Neural cell (in vitro differentiated cells): ENCODE measurements at regions not wholly inside any gene's neighbourhood (a gene's known extent, or its start where the extent isn't known, plus 50 kb on each side); places are given as distances from the start of the nearest gene placed in this dataset.
"Not testable (repeated sequence)": the region's sequence is repeated elsewhere in the genome, so short reads cannot be mapped to it uniquely, and the experiment has no call there.

Source experiments
- H2AFZ ChIP-seq: fragments of 200-600, 300-800 bp; sonication (generic), shearing (Covaris generic); 2 replicates; pipeline ENCODE4 v1.6.0; 2014; ENCODE audit warnings: low read depth, mild to moderate bottlenecking, antibody characterized with exemption, low read length, moderate library complexity
- H3F3A ChIP-seq: fragments of 200-600 bp; shearing (Covaris generic); 2 replicates; pipeline ENCODE4 v1.6.1; 2016; ENCODE audit warnings: mild to moderate bottlenecking, moderate library complexity, mixed read lengths, antibody characterized with exemption, low read length; ENCODE audit not compliant: insufficient read depth, poor library complexity, severe bottlenecking
- H3K27ac ChIP-seq: fragments of 200-600, 300-800 bp; sonication (generic), shearing (Covaris generic); 2 replicates; pipeline ENCODE4 v1.5.1; 2014; ENCODE audit warnings: mild to moderate bottlenecking, low read length, moderate library complexity
- H3K27me3 ChIP-seq: fragments of 300-800, 200-600 bp; sonication (generic), shearing (Covaris generic); 2 replicates; pipeline ENCODE4 v1.6.0; 2014; ENCODE audit warnings: mild to moderate bottlenecking, low read depth, low read length, moderate library complexity; ENCODE audit not compliant: insufficient read depth
- H3K36me3 ChIP-seq: fragments of 300-800, 200-600 bp; sonication (generic), shearing (Covaris generic); 2 replicates; pipeline ENCODE4 v1.5.1; 2014; ENCODE audit warnings: mild to moderate bottlenecking, antibody characterized with exemption, low read length, moderate library complexity; ENCODE audit not compliant: insufficient read depth
- H3K4me2 ChIP-seq: fragments of 300-800, 200-600 bp; sonication (generic), shearing (Covaris generic); 2 replicates; pipeline ENCODE4 v1.6.0; 2014; ENCODE audit warnings: mild to moderate bottlenecking, low read length
- H3K4me3 ChIP-seq: fragments of 300-800, 200-600 bp; sonication (generic), shearing (Covaris generic); 2 replicates; pipeline ENCODE4 v1.5.1; 2014; ENCODE audit warnings: mild to moderate bottlenecking, low read length, moderate library complexity
- H3K79me2 ChIP-seq: fragments of 200-600 bp; shearing (Covaris generic); replicated peaks from 2 replicates; pipeline ENCODE4 v1.6.0; 2014; ENCODE audit warnings: mild to moderate bottlenecking, low read length, moderate library complexity; ENCODE audit not compliant: insufficient read depth
- H3K9ac ChIP-seq: fragments of 300-800, 200-600 bp; sonication (generic), shearing (Covaris generic); 2 replicates; pipeline ENCODE4 v1.6.1; 2016; ENCODE audit warnings: mild to moderate bottlenecking, low read length, mixed read lengths
- H3K9me2 ChIP-seq: fragments of 200-600 bp; shearing (Covaris generic); 2 replicates; pipeline ENCODE4 v1.6.1; 2016; ENCODE audit warnings: mild to moderate bottlenecking, low read length, mixed read lengths; ENCODE audit not compliant: insufficient read depth
- H3K9me3 ChIP-seq: fragments of 200-600, 300-800 bp; sonication (generic), shearing (Covaris generic); 2 replicates; pipeline ENCODE4 v1.6.1; 2016; ENCODE audit warnings: mild to moderate bottlenecking, mixed run types, low read length, moderate library complexity, mixed read lengths
- H4K20me1 ChIP-seq: fragments of 200-600 bp; shearing (Covaris generic); 2 replicates; pipeline ENCODE4 v1.6.1; 2016; ENCODE audit warnings: mild to moderate bottlenecking, mixed run types; ENCODE audit not compliant: insufficient read depth
- EP300 ChIP-seq: fragments of 450-650 bp; conservative IDR thresholded peaks from 2 replicates; pipeline ENCODE4 v1.6.1; 2014; ENCODE audit warnings: antibody characterized with exemption, mild to moderate bottlenecking, moderate library complexity; ENCODE audit not compliant: poor library complexity, severe bottlenecking
- MXI1 ChIP-seq: fragments of 450-650 bp; conservative IDR thresholded peaks from 2 replicates; pipeline ENCODE4 v1.6.1; 2014; ENCODE audit warnings: antibody characterized with exemption, mild to moderate bottlenecking; ENCODE audit not compliant: poor library complexity, severe bottlenecking
- POLR2AphosphoS5 ChIP-seq: IDR thresholded peaks from 2 replicates; pipeline ENCODE4 v1.6.1; 2012
- RAD21 ChIP-seq: fragments of 450-650 bp; conservative IDR thresholded peaks from 2 replicates; pipeline ENCODE4 v1.6.1; 2014; ENCODE audit warnings: antibody characterized with exemption, mild to moderate bottlenecking, moderate library complexity
- SMC3 ChIP-seq: fragments of 450-650 bp; conservative IDR thresholded peaks from 2 replicates; pipeline ENCODE4 v1.6.1; 2014; ENCODE audit warnings: antibody characterized with exemption, mild to moderate bottlenecking, moderate library complexity; ENCODE audit not compliant: poor library complexity
- TF ChIP-seq, protein P1 (sequence below): fragments of 450-650 bp; IDR thresholded peaks from 2 replicates; pipeline ENCODE4 v1.5.1; 2014; ENCODE audit warnings: antibody characterized with exemption, mild to moderate bottlenecking, moderate library complexity; ENCODE audit not compliant: poor library complexity, severe bottlenecking

DNA sequence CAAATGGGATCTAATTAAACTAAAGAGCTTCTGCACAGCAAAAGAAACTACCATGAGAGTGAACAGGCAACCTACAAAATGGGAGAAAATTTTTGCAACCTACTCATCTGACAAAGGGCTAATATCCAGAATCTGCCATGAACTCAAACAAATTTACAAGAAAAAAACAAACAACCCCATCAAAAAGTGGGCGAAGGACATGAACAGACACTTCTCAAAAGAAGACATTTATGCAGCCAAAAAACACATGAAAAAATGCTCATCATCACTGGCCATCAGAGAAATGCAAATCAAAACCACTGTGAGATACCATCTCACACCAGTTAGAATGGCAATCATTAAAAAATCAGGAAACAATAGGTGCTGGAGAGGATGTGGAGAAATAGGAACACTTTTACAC lies 755.2 kb upstream of the ADGRB3 start:
- not testable (repeated sequence) for H3K4me3 ChIP-seq, H3K27ac ChIP-seq, H2AFZ ChIP-seq, H3K9ac ChIP-seq, H3K4me2 ChIP-seq, H4K20me1 ChIP-seq, H3K9me2 ChIP-seq, H3K36me3 ChIP-seq, H3K79me2 ChIP-seq, H3K9me3 ChIP-seq, H3K27me3 ChIP-seq, H3F3A ChIP-seq

DNA sequence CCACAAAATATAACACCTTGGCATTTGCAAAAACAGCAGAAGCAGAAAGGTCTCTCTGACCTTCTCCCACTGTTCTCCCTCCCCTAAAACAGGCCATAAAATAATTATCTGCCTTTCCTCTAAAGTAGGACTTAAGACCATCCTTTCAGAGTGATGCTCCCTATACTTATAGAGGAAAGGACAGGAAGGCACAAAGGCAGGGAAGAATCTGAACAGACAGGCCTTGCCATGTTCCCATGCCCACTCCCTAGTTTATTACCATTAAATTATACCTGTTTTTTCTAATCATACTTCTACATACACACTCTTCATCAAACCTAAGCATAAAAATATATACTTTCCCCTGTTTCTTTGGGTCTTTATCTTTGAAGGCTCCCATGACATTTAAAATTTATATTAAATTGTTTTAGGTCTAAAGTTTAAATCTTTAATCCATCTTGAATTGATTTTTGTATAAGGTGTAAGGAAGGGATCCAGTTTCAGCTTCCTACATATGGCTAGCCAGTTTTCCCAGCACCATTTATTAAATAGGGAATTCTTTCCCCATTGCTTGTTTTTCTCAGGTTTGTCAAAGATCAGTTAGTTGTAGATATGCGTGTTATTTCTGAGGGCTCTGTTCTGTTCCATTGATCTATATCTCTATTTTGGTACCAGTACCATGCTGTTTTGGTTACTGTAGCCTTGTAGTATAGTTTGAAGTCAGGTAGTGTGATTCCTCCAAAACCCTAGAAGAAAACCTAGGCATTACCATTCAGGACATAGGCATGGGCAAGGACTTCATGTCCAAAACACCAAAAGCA lies 755.8 kb upstream of the ADGRB3 start:
- H4K20me1 ChIP-seq, H3K9me2 ChIP-seq, H3K27ac ChIP-seq, H3K36me3 ChIP-seq, H3F3A ChIP-seq, H3K27me3 ChIP-seq, H3K9me3 ChIP-seq, H3K4me3 ChIP-seq, H3K79me2 ChIP-seq, H2AFZ ChIP-seq, H3K9ac ChIP-seq, H3K4me2 ChIP-seq: not testable (repeated sequence)

DNA sequence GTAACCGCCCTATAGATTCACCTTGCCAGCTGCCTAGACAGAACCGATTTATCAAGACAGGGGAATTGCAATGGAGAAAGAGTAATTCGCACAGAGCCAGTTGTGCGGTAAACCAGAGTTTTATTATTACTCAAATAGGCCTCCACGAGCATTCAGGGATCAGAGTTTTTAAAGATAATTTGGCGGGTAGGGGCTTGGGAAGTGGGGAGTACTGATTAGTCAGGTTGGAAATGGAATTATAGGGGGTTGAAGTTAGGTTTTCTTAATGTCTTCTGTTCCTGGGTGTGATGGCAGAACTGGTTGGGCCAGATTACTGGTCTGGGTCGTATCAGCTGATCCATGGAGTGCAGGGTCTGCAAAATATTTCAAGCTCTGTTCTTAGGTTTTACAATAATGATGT lies 756.9 kb upstream of the ADGRB3 start:
- H3K9me3 ChIP-seq, H3K27me3 ChIP-seq, H3K27ac ChIP-seq, H3K36me3 ChIP-seq, H3K4me2 ChIP-seq, H3F3A ChIP-seq, H2AFZ ChIP-seq, H3K9me2 ChIP-seq, H4K20me1 ChIP-seq, H3K79me2 ChIP-seq, H3K4me3 ChIP-seq, H3K9ac ChIP-seq: not testable (repeated sequence)

DNA sequence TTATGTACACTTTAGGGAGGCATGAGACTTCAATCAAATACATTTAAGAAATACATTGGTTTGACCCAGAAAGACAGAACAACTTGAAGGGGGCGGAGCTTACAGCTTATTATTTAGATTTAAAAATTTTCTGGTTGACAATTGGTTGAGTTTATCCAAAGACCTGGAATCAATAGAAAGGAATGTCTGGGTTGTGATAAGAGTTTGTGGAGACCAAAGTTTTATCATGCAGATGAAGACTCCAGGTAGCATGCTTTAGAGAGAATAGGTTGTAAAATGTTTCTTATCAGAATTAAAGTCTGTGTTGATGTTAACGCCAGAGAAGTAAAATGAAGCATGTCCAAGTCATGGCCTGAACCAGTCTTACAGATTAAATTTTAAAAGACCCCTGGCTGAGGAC lies 757.8 kb upstream of the ADGRB3 start:
- Histone ChIP-seq H3K9ac (no peak overlapping the region), H3K9me3 (no peaks in the 10 kb centered on the region), H3K4me2 (no peak overlapping the region), H3K27me3 (no peaks in the 10 kb centered on the region), H3K4me3 (no peak overlapping the region), H3F3A (no peaks in the 10 kb centered on the region), H3K9me2 (no peaks in the 10 kb centered on the region), H2AFZ (no peak overlapping the region), H3K79me2 (no peaks in the 10 kb centered on the region), H3K36me3 (no peaks in the 10 kb centered on the region), H3K27ac (no peak overlapping the region), H4K20me1 (no peaks in the 10 kb centered on the region)
- TF ChIP-seq, protein P1, sequence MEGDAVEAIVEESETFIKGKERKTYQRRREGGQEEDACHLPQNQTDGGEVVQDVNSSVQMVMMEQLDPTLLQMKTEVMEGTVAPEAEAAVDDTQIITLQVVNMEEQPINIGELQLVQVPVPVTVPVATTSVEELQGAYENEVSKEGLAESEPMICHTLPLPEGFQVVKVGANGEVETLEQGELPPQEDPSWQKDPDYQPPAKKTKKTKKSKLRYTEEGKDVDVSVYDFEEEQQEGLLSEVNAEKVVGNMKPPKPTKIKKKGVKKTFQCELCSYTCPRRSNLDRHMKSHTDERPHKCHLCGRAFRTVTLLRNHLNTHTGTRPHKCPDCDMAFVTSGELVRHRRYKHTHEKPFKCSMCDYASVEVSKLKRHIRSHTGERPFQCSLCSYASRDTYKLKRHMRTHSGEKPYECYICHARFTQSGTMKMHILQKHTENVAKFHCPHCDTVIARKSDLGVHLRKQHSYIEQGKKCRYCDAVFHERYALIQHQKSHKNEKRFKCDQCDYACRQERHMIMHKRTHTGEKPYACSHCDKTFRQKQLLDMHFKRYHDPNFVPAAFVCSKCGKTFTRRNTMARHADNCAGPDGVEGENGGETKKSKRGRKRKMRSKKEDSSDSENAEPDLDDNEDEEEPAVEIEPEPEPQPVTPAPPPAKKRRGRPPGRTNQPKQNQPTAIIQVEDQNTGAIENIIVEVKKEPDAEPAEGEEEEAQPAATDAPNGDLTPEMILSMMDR: no peak
- TF ChIP-seq RAD21: no peak
- TF ChIP-seq SMC3: no peak
- no peak for TF ChIP-seq EP300
- no peak for TF ChIP-seq MXI1
- no peak for TF ChIP-seq POLR2AphosphoS5
